Naive thymus-derived CD4-positive, alpha-beta T cell (primary cell): ENCODE measurements at regions not wholly inside any gene's neighbourhood (a gene's known extent, or its start where the extent isn't known, plus 50 kb on each side); places are given as distances from the start of the nearest gene placed in this dataset.

Experiments
- ATAC-seq: fragments of 150-1000 bp; cut with Tn5 transposase; 2 replicates; pipeline ENCODE4 v1.10.0; 2021; ENCODE audit warnings: mild to moderate bottlenecking, moderate library complexity
- CTCF ChIA-PET: fragments of 350-600 bp; sonication (Branson Sonifier 250); formaldehyde crosslinking; loops from one replicate; lab custom pipeline; 2021; ENCODE audit warnings: antibody characterized with exemption; lab: Charles Lee
- POLR2A ChIA-PET: fragments of 350-600 bp; sonication (Branson Sonifier 250); formaldehyde crosslinking; loops from one replicate; lab custom pipeline; 2021; ENCODE audit warnings: antibody characterized with exemption, inconsistent platforms; lab: Charles Lee
- DNase-seq, 9 donors: peaks; one replicate each; pipeline versions ENCODE4 v3.0.0 to v3.0.0-alpha.2; 2020 to 2022; ENCODE audit warnings: mixed read lengths in 1 of 9
- H3K27ac ChIP-seq: one replicate; pipeline ENCODE4 v1.7.0; 2013; ENCODE audit warnings: mild to moderate bottlenecking, low read depth, low read length, moderate library complexity
- H3K27me3 ChIP-seq, 2 donors: one replicate each; pipeline ENCODE4 v1.7.0; 2013; ENCODE audit warnings: low read length in 2 of 2, mild to moderate bottlenecking in 2 of 2, moderate library complexity in 2 of 2; ENCODE audit not compliant: control insufficient read depth in 2 of 2, insufficient read depth in 2 of 2
- H3K36me3 ChIP-seq, 3 experiments: 1 replicate in 2 of 3; 2 replicates in 1 of 3; pipeline ENCODE4 v1.7.0; 2013; ENCODE audit warnings: low read length in 3 of 3, mild to moderate bottlenecking in 3 of 3, moderate library complexity in 1 of 3; ENCODE audit not compliant: insufficient read depth in 3 of 3, control insufficient read depth in 2 of 3
- H3K4me1 ChIP-seq, 2 donors: one replicate each; pipeline ENCODE4 v1.7.0; 2013; ENCODE audit warnings: low read length in 2 of 2, mild to moderate bottlenecking in 2 of 2, moderate library complexity in 1 of 2; ENCODE audit not compliant: control insufficient read depth in 2 of 2, insufficient read depth in 2 of 2
- H3K4me3 ChIP-seq: 2 replicates; pipeline ENCODE4 v1.7.0; 2013; ENCODE audit warnings: mild to moderate bottlenecking, low read length
- H3K9me3 ChIP-seq, 3 experiments: 1 replicate in 2 of 3; 2 replicates in 1 of 3; pipeline ENCODE4 v1.7.0; 2013; ENCODE audit warnings: low read length in 3 of 3; ENCODE audit not compliant: control insufficient read depth in 2 of 3
- H3K27ac Mint-ChIP-seq, 9 donors: one replicate each; pipeline ENCODE4 v1.8.0; 2020 to 2022; ENCODE audit warnings: mixed read lengths in 9 of 9, mild to moderate bottlenecking in 8 of 9, moderate library complexity in 5 of 9, inconsistent platforms in 2 of 9
- H3K27me3 Mint-ChIP-seq, 5 donors: one replicate each; pipeline ENCODE4 v1.8.0; 2021 to 2022; ENCODE audit warnings: mixed read lengths in 5 of 5, mild to moderate bottlenecking in 1 of 5
- H3K36me3 Mint-ChIP-seq, 5 donors: one replicate each; pipeline ENCODE4 v1.8.0; 2020 to 2022; ENCODE audit warnings: mixed read lengths in 5 of 5, mild to moderate bottlenecking in 3 of 5, inconsistent platforms in 1 of 5
- H3K4me1 Mint-ChIP-seq, 7 donors: one replicate each; pipeline ENCODE4 v1.8.0; 2020 to 2022; ENCODE audit warnings: mixed read lengths in 7 of 7, mild to moderate bottlenecking in 3 of 7, inconsistent platforms in 1 of 7
- H3K4me3 Mint-ChIP-seq, 10 donors: one replicate each; pipeline ENCODE4 v1.8.0; 2020 to 2022; ENCODE audit warnings: mild to moderate bottlenecking in 10 of 10, mixed read lengths in 10 of 10, moderate library complexity in 6 of 10, inconsistent platforms in 2 of 10
- H3K9me3 Mint-ChIP-seq, 11 donors: one replicate each; pipeline ENCODE4 v1.8.0; 2020 to 2022; ENCODE audit warnings: mixed read lengths in 11 of 11, mild to moderate bottlenecking in 4 of 11, inconsistent platforms in 1 of 11, moderate library complexity in 1 of 11
- intact Hi-C, 2 donors: fragments of 100-400 bp; cut with micrococcal nuclease; formaldehyde crosslinking; loops; one replicate each; pipeline ENCODE4 v1.15.1; 2023

- peaks cover 0 to 20% (median 8%) of the 10 kb centered on the region in 5 donors for H3K36me3 Mint-ChIP-seq
- H3K9me3 ChIP-seq: peaks cover 0 to 10% (median 0%) of the 10 kb centered on the region in 3 experiments
- H3K4me1 ChIP-seq: no peaks in the 10 kb centered on the region
- no peak overlapping the region for H3K4me3 ChIP-seq
- no peak for DNase-seq
- ChIA-PET POLR2A (no interaction called here), CTCF (no interaction called here)
- intact Hi-C loops: no loop called here
- H3K27ac Mint-ChIP-seq: no peak overlapping the region
- H3K27me3 Mint-ChIP-seq: peaks cover 27 to 51% (median 38%) of the 10 kb centered on the region in 5 donors
- H3K4me1 Mint-ChIP-seq: peaks cover 0 to 6% (median 2%) of the 10 kb centered on the region in 7 donors
- ATAC-seq: no peak
- H3K27me3 ChIP-seq: no peaks in the 10 kb centered on the region
- H3K27ac ChIP-seq: no peak overlapping the region
- H3K9me3 Mint-ChIP-seq: peaks cover 0 to 27% (median 13%) of the 10 kb centered on the region in 11 donors
- no peak overlapping the region for H3K4me3 Mint-ChIP-seq
- H3K36me3 ChIP-seq: no peaks in the 10 kb centered on the region
These were observed 164.2 kb downstream of the ACTR3B start for GRCh38 chr7:152923711-152924110.

- POLR2A ChIA-PET: no interaction called here
- H3K9me3 Mint-ChIP-seq: peaks cover 4 to 27% (median 13%) of the 10 kb centered on the region in 11 donors
- DNase-seq: no peak
These were observed 164.7 kb downstream of the ACTR3B start for GRCh38 chr7:152924238-152924637.

GRCh38 chr7:152924826-152925411, 165.4 kb downstream of the ACTR3B start:
- no peak overlapping the region for H3K4me3 ChIP-seq
- Mint-ChIP-seq H3K4me3 (peak overlapping the region in 1 of 10 donors; percentile 48), H3K27ac (no peak overlapping the region), H3K27me3 (peaks cover 27 to 48% (median 38%) of the 10 kb centered on the region in 5 donors), H3K9me3 (peaks cover 7 to 28% (median 10%) of the 10 kb centered on the region in 11 donors), H3K36me3 (peaks cover 0 to 18% (median 8%) of the 10 kb centered on the region in 5 donors), H3K4me1 (peaks cover 0 to 6% (median 2%) of the 10 kb centered on the region in 7 donors)
- no peaks in the 10 kb centered on the region for H3K36me3 ChIP-seq
- ChIA-PET CTCF (no interaction called here), POLR2A (no interaction called here)
- H3K4me1 ChIP-seq: no peaks in the 10 kb centered on the region
- H3K9me3 ChIP-seq: peaks cover 0 to 10% (median 0%) of the 10 kb centered on the region in 3 experiments
- intact Hi-C loops: no loop called here
- H3K27me3 ChIP-seq: no peaks in the 10 kb centered on the region
- ATAC-seq (no peak), DNase-seq (no peak)
- no peak overlapping the region for H3K27ac ChIP-seq

More at GRCh38 chr7:152924238-152924637, 164.7 kb downstream of the ACTR3B start:
- Histone ChIP-seq H3K4me1 (no peaks in the 10 kb centered on the region), H3K27me3 (no peaks in the 10 kb centered on the region), H3K27ac (no peak overlapping the region), H3K36me3 (no peaks in the 10 kb centered on the region), H3K4me3 (no peak overlapping the region), H3K9me3 (peaks cover 0 to 10% (median 0%) of the 10 kb centered on the region in 3 experiments)
- intact Hi-C loops: no loop called here
- peaks cover 0 to 20% (median 8%) of the 10 kb centered on the region in 5 donors for H3K36me3 Mint-ChIP-seq
- H3K27me3 Mint-ChIP-seq: peaks cover 27 to 51% (median 38%) of the 10 kb centered on the region in 5 donors
- no peak for ATAC-seq
- H3K27ac Mint-ChIP-seq: no peak overlapping the region
- H3K4me3 Mint-ChIP-seq: peak overlapping the region in 1 of 10 donors; percentile 48
- CTCF ChIA-PET: no interaction called here
- H3K4me1 Mint-ChIP-seq: peaks cover 0 to 6% (median 2%) of the 10 kb centered on the region in 7 donors

GRCh38 chr7:152925412-152926147, 166.0 kb downstream of the ACTR3B start:
- no peak overlapping the region for H3K4me3 Mint-ChIP-seq
- peaks cover 0 to 10% (median 0%) of the 10 kb centered on the region in 3 experiments for H3K9me3 ChIP-seq
- no peak overlapping the region for H3K27ac Mint-ChIP-seq
- ChIA-PET CTCF (no interaction called here), POLR2A (no interaction called here)
- no peaks in the 10 kb centered on the region for H3K36me3 ChIP-seq
- ATAC-seq (no peak), DNase-seq (no peak)
- H3K4me1 ChIP-seq: no peaks in the 10 kb centered on the region
- no peak overlapping the region for H3K27ac ChIP-seq
- H3K27me3 ChIP-seq: no peaks in the 10 kb centered on the region
- H3K9me3 Mint-ChIP-seq: peaks cover 5 to 25% (median 12%) of the 10 kb centered on the region in 11 donors
- H3K36me3 Mint-ChIP-seq: peaks cover 0 to 17% (median 8%) of the 10 kb centered on the region in 5 donors
- intact Hi-C loops: no loop called here
- no peak overlapping the region for H3K4me3 ChIP-seq
- peaks cover 0 to 6% (median 2%) of the 10 kb centered on the region in 7 donors for H3K4me1 Mint-ChIP-seq
- H3K27me3 Mint-ChIP-seq: peaks cover 27 to 44% (median 35%) of the 10 kb centered on the region in 5 donors

- no peak for ATAC-seq
- Mint-ChIP-seq H3K27me3 (peaks cover 0 to 6% (median 0%) of the 10 kb centered on the region in 5 donors), H3K4me3 (no peak overlapping the region), H3K36me3 (peaks cover 0 to 11% (median 3%) of the 10 kb centered on the region in 5 donors), H3K9me3 (peaks cover 0 to 12% (median 3%) of the 10 kb centered on the region in 11 donors), H3K27ac (no peak overlapping the region), H3K4me1 (peaks cover 0 to 4% (median 0%) of the 10 kb centered on the region in 7 donors)
- Histone ChIP-seq H3K27ac (no peak overlapping the region), H3K4me3 (no peak overlapping the region), H3K27me3 (no peaks in the 10 kb centered on the region), H3K36me3 (no peaks in the 10 kb centered on the region), H3K4me1 (no peaks in the 10 kb centered on the region), H3K9me3 (no peaks in the 10 kb centered on the region)
- POLR2A ChIA-PET: no interaction called here
- CTCF ChIA-PET: no interaction called here
- intact Hi-C loops: no loop called here
- no peak for DNase-seq
These were observed 172.1 kb downstream of the ACTR3B start for GRCh38 chr7:152931633-152932032.

GRCh38 chr7:152937282-152937681, 177.7 kb downstream of the ACTR3B start:
- H3K27me3 Mint-ChIP-seq: peaks cover 0 to 5% (median 0%) of the 10 kb centered on the region in 5 donors
- H3K27me3 ChIP-seq: no peaks in the 10 kb centered on the region
- H3K36me3 ChIP-seq: no peaks in the 10 kb centered on the region
- no peaks in the 10 kb centered on the region for H3K4me1 ChIP-seq
- H3K4me3 Mint-ChIP-seq: no peak overlapping the region
- H3K36me3 Mint-ChIP-seq: peaks cover 0 to 3% (median 0%) of the 10 kb centered on the region in 5 donors
- DNase-seq (no peak), ATAC-seq (no peak)
- no peaks in the 10 kb centered on the region for H3K9me3 Mint-ChIP-seq
- peaks cover 0 to 3% (median 0%) of the 10 kb centered on the region in 7 donors for H3K4me1 Mint-ChIP-seq
- ChIA-PET CTCF (no interaction called here), POLR2A (no interaction called here)
- no peak overlapping the region for H3K4me3 ChIP-seq
- no peak overlapping the region for H3K27ac ChIP-seq
- intact Hi-C loops: no loop called here
- H3K9me3 ChIP-seq: no peaks in the 10 kb centered on the region
- no peak overlapping the region for H3K27ac Mint-ChIP-seq
